B cell (primary cell): ENCODE measurements at regions not wholly inside any gene's neighbourhood (a gene's known extent, or its start where the extent isn't known, plus 50 kb on each side); places are given as distances from the start of the nearest gene placed in this dataset.

Experiments
- ATAC-seq: fragments of 200-7000 bp; cut with Tn5 transposase; one replicate; pipeline ENCODE4 v1.10.0; 2021; ENCODE audit warnings: low read depth, mild to moderate bottlenecking, moderate number of reproducible peaks, moderate library complexity
- CTCF ChIA-PET: fragments of 350-600 bp; sonication (Branson Sonifier 250); formaldehyde crosslinking; loops from one replicate; lab custom pipeline; 2021; ENCODE audit warnings: antibody characterized with exemption, inconsistent platforms; lab: Charles Lee
- POLR2A ChIA-PET: fragments of 350-600 bp; sonication (Branson Sonifier 250); formaldehyde crosslinking; loops from one replicate; lab custom pipeline; 2021; ENCODE audit warnings: antibody characterized with exemption; lab: Charles Lee
- DNase-seq: peaks from one replicate; pipeline ENCODE4 v3.0.0; 2013
- H2AFZ ChIP-seq: 2 replicates; pipeline ENCODE4 v1.6.1; 2012; ENCODE audit warnings: mild to moderate bottlenecking, low read depth, low read length; ENCODE audit not compliant: insufficient read depth, poor library complexity, severe bottlenecking
- H3K27ac ChIP-seq, 2 donors: 1 replicate in 1 of 2; 2 replicates in 1 of 2; pipeline ENCODE4 v1.5.1; 2012 to 2013; ENCODE audit warnings: low read length in 2 of 2, mild to moderate bottlenecking in 2 of 2, moderate library complexity in 1 of 2
- H3K27me3 ChIP-seq, 4 experiments: fragments of 200-600 bp in 1 of 4; sonication (generic) in 1 of 4; replicated peaks in 1 of 4; 1 replicate in 2 of 4; 2 replicates in 2 of 4; pipeline versions ENCODE4 v1.6.1 to v1.7.0; 2013 to 2016; ENCODE audit warnings: low read length in 3 of 4, mild to moderate bottlenecking in 2 of 4, mixed read lengths in 1 of 4, moderate library complexity in 1 of 4; ENCODE audit not compliant: insufficient read depth in 4 of 4, control insufficient read depth in 3 of 4; ENCODE audit errors: control extremely low read depth in 1 of 4
- H3K36me3 ChIP-seq, 2 experiments: replicated peaks in 1 of 2; 1 replicate in 1 of 2; 2 replicates in 1 of 2; pipeline versions ENCODE4 v1.6.1 to v1.7.1; 2013; ENCODE audit warnings: low read length in 1 of 2; ENCODE audit not compliant: insufficient read depth in 2 of 2, control insufficient read depth in 1 of 2; ENCODE audit errors: control extremely low read depth in 1 of 2, extremely low read depth in 1 of 2
- H3K4me1 ChIP-seq, 2 donors: fragments of 200-600 bp in 1 of 2; sonication (generic) in 1 of 2; 1 replicate in 1 of 2; 2 replicates in 1 of 2; pipeline versions ENCODE4 v1.5.1 to v1.6.1; 2013 to 2017; ENCODE audit warnings: low read length in 2 of 2; ENCODE audit not compliant: control insufficient read depth in 2 of 2, insufficient read depth in 2 of 2
- H3K4me2 ChIP-seq: replicated peaks from 2 replicates; pipeline ENCODE3; 2012; ENCODE audit warnings: mild to moderate bottlenecking, low read depth, low read length; ENCODE audit not compliant: poor library complexity, severe bottlenecking
- H3K4me3 ChIP-seq, 5 experiments: fragments of 200-600 bp in 1 of 5; sonication (generic) in 1 of 5; 1 replicate in 3 of 5; 2 replicates in 2 of 5; pipeline versions ENCODE4 v1.5.1 to v1.7.0; 2011 to 2016; ENCODE audit warnings: low read length in 4 of 5, mild to moderate bottlenecking in 4 of 5, low read depth in 2 of 5, control low read depth in 1 of 5, moderate library complexity in 1 of 5; ENCODE audit not compliant: insufficient read depth in 1 of 5; ENCODE audit errors: control extremely low read depth in 1 of 5, extremely low read depth in 1 of 5
- H3K79me2 ChIP-seq: fragments of 200-600 bp; sonication (generic); one replicate; pipeline ENCODE4 v1.6.0; 2016; ENCODE audit warnings: low read length; ENCODE audit not compliant: control insufficient read depth, insufficient read depth
- H3K9ac ChIP-seq: fragments of 200-600 bp; sonication (generic); 2 replicates; pipeline ENCODE4 v1.6.1; 2017; ENCODE audit warnings: mild to moderate bottlenecking, low read length, moderate library complexity
- H3K9me3 ChIP-seq, 3 donors: one replicate each; pipeline versions ENCODE4 v1.6.1 to v1.7.1; 2013; ENCODE audit warnings: low read length in 2 of 3; ENCODE audit not compliant: control insufficient read depth in 2 of 3, insufficient read depth in 1 of 3; ENCODE audit errors: control extremely low read depth in 1 of 3
- H4K20me1 ChIP-seq: 2 replicates; pipeline ENCODE4 v1.6.0; 2012; ENCODE audit warnings: mild to moderate bottlenecking, low read length; ENCODE audit not compliant: insufficient read depth, control insufficient read depth, poor library complexity, severe bottlenecking
- H3K27ac Mint-ChIP-seq: one replicate; pipeline ENCODE4 v1.8.0; 2021; ENCODE audit warnings: mixed read lengths
- H3K27me3 Mint-ChIP-seq: one replicate; pipeline ENCODE4 v1.8.0; 2021; ENCODE audit warnings: mixed read lengths
- H3K4me1 Mint-ChIP-seq: one replicate; pipeline ENCODE4 v1.8.0; 2021; ENCODE audit warnings: mixed read lengths
- H3K4me3 Mint-ChIP-seq: one replicate; pipeline ENCODE4 v1.8.0; 2021; ENCODE audit warnings: mixed read lengths
- H3K9me3 Mint-ChIP-seq: one replicate; pipeline ENCODE4 v1.8.0; 2022; ENCODE audit warnings: mixed read lengths; ENCODE audit not compliant: insufficient read depth
- CTCF ChIP-seq: fragments of 200-600 bp; IDR thresholded peaks from one replicate; pipeline ENCODE4 v1.8.0; 2022; ENCODE audit warnings: antibody characterized with exemption, mild to moderate bottlenecking
- EZH2 ChIP-seq: IDR thresholded peaks from 2 replicates; pipeline ENCODE4 v1.6.1; 2012; ENCODE audit warnings: borderline replicate concordance, low read depth, mild to moderate bottlenecking, moderate library complexity, low read length; ENCODE audit not compliant: insufficient read depth, poor library complexity, severe bottlenecking
- WGBS: methylation state at CpG from one replicate; pipeline ENCODE4 v1.1.5; 2013; ENCODE audit warnings: missing lambda C conversion rate; ENCODE audit not compliant: insufficient coverage; 5-methylcytosine and 5-hydroxymethylcytosine counted together
- intact Hi-C: fragments of 100-400 bp; cut with micrococcal nuclease; formaldehyde crosslinking; loops from one replicate; pipeline ENCODE4 v1.10.0; 2022

GRCh38 chrY:12423416-12424252, 277.4 kb upstream of the USP9Y start:
- no peak overlapping the region for H3K4me2 ChIP-seq
- ATAC-seq: no peak
- no peak for DNase-seq
- TF ChIP-seq CTCF: no peak
- no peaks in the 10 kb centered on the region for H3K9me3 ChIP-seq
- H3K36me3 ChIP-seq: no peaks in the 10 kb centered on the region
- ChIA-PET CTCF (no interaction called here), POLR2A (no interaction called here)
- no peak overlapping the region for H3K9ac ChIP-seq
- intact Hi-C loops: no loop called here
- H3K27me3 ChIP-seq: peaks cover 0 to 4% (median 0%) of the 10 kb centered on the region in 4 experiments
- H3K27ac Mint-ChIP-seq: no peak overlapping the region
- no peaks in the 10 kb centered on the region for H3K4me1 Mint-ChIP-seq
- H3K9me3 Mint-ChIP-seq: no peaks in the 10 kb centered on the region
- no peaks in the 10 kb centered on the region for H3K4me1 ChIP-seq
- WGBS: 79% methylated on average over 3 of the region's 6 CpGs
- no peak overlapping the region for H3K4me3 ChIP-seq
- no peaks in the 10 kb centered on the region for H4K20me1 ChIP-seq
- H3K79me2 ChIP-seq: no peaks in the 10 kb centered on the region
- H3K27me3 Mint-ChIP-seq: peaks cover 4% of the 10 kb centered on the region
- no peak overlapping the region for H3K4me3 Mint-ChIP-seq
- no peak overlapping the region for H3K27ac ChIP-seq
- no peak overlapping the region for H2AFZ ChIP-seq

- Mint-ChIP-seq H3K9me3 (no peaks in the 10 kb centered on the region), H3K4me3 (no peak overlapping the region), H3K4me1 (no peaks in the 10 kb centered on the region), H3K27me3 (peaks cover 4% of the 10 kb centered on the region), H3K27ac (no peak overlapping the region)
- TF ChIP-seq CTCF (no peak), EZH2 (no peak)
- Histone ChIP-seq H3K79me2 (no peaks in the 10 kb centered on the region), H3K4me2 (no peak overlapping the region), H4K20me1 (no peaks in the 10 kb centered on the region), H3K36me3 (no peaks in the 10 kb centered on the region), H3K27me3 (peaks cover 0 to 4% (median 0%) of the 10 kb centered on the region in 4 experiments), H3K4me3 (no peak overlapping the region), H3K9ac (no peak overlapping the region), H3K9me3 (no peaks in the 10 kb centered on the region), H3K4me1 (no peaks in the 10 kb centered on the region), H3K27ac (no peak overlapping the region), H2AFZ (no peak overlapping the region)
- ChIA-PET CTCF (no interaction called here), POLR2A (no interaction called here)
- no CpG with 5 or more reads among the region's 6 CpGs for WGBS
- ATAC-seq (no peak), DNase-seq (no peak)
- intact Hi-C loops: no loop called here
Observed at GRCh38 chrY:12425506-12425905, 275.5 kb upstream of the USP9Y start.
